Type B pancreatic cell (in vitro differentiated cells): ENCODE measurements at regions not wholly inside any gene's neighbourhood (a gene's known extent, or its start where the extent isn't known, plus 50 kb on each side); places are given as distances from the start of the nearest gene placed in this dataset.

ENCODE experiments used
- DNase-seq: peaks from one replicate; pipeline ENCODE4 v3.0.0; 2021; ENCODE audit warnings: mixed read lengths; ENCODE audit not compliant: unreplicated experiment; ENCODE audit errors: extremely low spot score
- H3K27ac Mint-ChIP-seq: 2 replicates; pipeline ENCODE4 v1.8.0; 2021; ENCODE audit warnings: mild to moderate bottlenecking, mixed read lengths
- H3K27me3 Mint-ChIP-seq: 2 replicates; pipeline ENCODE4 v1.8.0; 2021; ENCODE audit warnings: mixed read lengths
- H3K36me3 Mint-ChIP-seq: 2 replicates; pipeline ENCODE4 v1.8.0; 2021; ENCODE audit warnings: mixed read lengths
- H3K4me1 Mint-ChIP-seq: one replicate; pipeline ENCODE4 v1.8.0; 2021; ENCODE audit warnings: mixed read lengths; ENCODE audit not compliant: unreplicated experiment
- H3K4me3 Mint-ChIP-seq: 2 replicates; pipeline ENCODE4 v1.8.0; 2021; ENCODE audit warnings: mild to moderate bottlenecking, mixed read lengths
- H3K9me3 Mint-ChIP-seq: 2 replicates; pipeline ENCODE4 v1.8.0; 2021; ENCODE audit warnings: mixed read lengths
- CTCF ChIP-seq: fragments of 200-600 bp; sonication (generic); conservative IDR thresholded peaks from 2 replicates; pipeline ENCODE4 v1.5.0; 2021; ENCODE audit warnings: antibody characterized with exemption, mild to moderate bottlenecking

- Mint-ChIP-seq H3K27me3 (no peaks in the 10 kb centered on the region), H3K36me3 (no peaks in the 10 kb centered on the region), H3K9me3 (no peaks in the 10 kb centered on the region), H3K4me1 (no peaks in the 10 kb centered on the region), H3K27ac (no peak overlapping the region), H3K4me3 (no peak overlapping the region)
- DNase-seq = no peak
- TF ChIP-seq CTCF = no peak
Observed at GRCh38 chr16:75928295-75928694, 202.0 kb upstream of the CPHXL start.

- no peak for TF ChIP-seq CTCF
- Mint-ChIP-seq H3K4me3 (no peak overlapping the region), H3K36me3 (no peaks in the 10 kb centered on the region), H3K9me3 (no peaks in the 10 kb centered on the region), H3K27ac (no peak overlapping the region), H3K27me3 (no peaks in the 10 kb centered on the region), H3K4me1 (no peaks in the 10 kb centered on the region)
- no peak for DNase-seq
Observed at GRCh38 chr16:75929046-75929445, 202.8 kb upstream of the CPHXL start.

GRCh38 chr16:75931043-75931442 lies 204.8 kb upstream of the CPHXL start:
- H3K27me3 Mint-ChIP-seq = no peaks in the 10 kb centered on the region
- no peaks in the 10 kb centered on the region for H3K4me1 Mint-ChIP-seq
- no peak for DNase-seq
- H3K9me3 Mint-ChIP-seq = no peaks in the 10 kb centered on the region
- no peak overlapping the region for H3K4me3 Mint-ChIP-seq
- H3K27ac Mint-ChIP-seq = no peak overlapping the region
- no peaks in the 10 kb centered on the region for H3K36me3 Mint-ChIP-seq
- no peak for TF ChIP-seq CTCF

- Mint-ChIP-seq H3K27me3 (no peaks in the 10 kb centered on the region), H3K36me3 (no peaks in the 10 kb centered on the region), H3K9me3 (no peaks in the 10 kb centered on the region), H3K27ac (no peak overlapping the region), H3K4me3 (no peak overlapping the region), H3K4me1 (no peaks in the 10 kb centered on the region)
- DNase-seq = no peak
- no peak for TF ChIP-seq CTCF
Observed at GRCh38 chr16:75931970-75932369, 205.7 kb upstream of the CPHXL start.

GRCh38 chr16:75938818-75939217 lies 212.5 kb upstream of the CPHXL start:
- no peaks in the 10 kb centered on the region for H3K36me3 Mint-ChIP-seq
- DNase-seq = no peak
- H3K4me3 Mint-ChIP-seq = no peak overlapping the region
- H3K4me1 Mint-ChIP-seq = no peaks in the 10 kb centered on the region
- H3K27ac Mint-ChIP-seq = no peak overlapping the region
- no peaks in the 10 kb centered on the region for H3K27me3 Mint-ChIP-seq
- TF ChIP-seq CTCF = no peak
- H3K9me3 Mint-ChIP-seq = no peaks in the 10 kb centered on the region

GRCh38 chr16:75942351-75942750 lies 216.1 kb upstream of the CPHXL start:
- H3K36me3 Mint-ChIP-seq = no peaks in the 10 kb centered on the region
- no peak overlapping the region for H3K27ac Mint-ChIP-seq
- H3K4me1 Mint-ChIP-seq = peaks cover 4% of the 10 kb centered on the region
- H3K9me3 Mint-ChIP-seq = no peaks in the 10 kb centered on the region
- peak overlapping the region; percentile 7 for H3K4me3 Mint-ChIP-seq
- DNase-seq = no peak
- no peak for TF ChIP-seq CTCF
- H3K27me3 Mint-ChIP-seq = no peaks in the 10 kb centered on the region
